Activated CD4-positive, alpha-beta T cell treated with anti-CD3 and anti-CD28 coated beads, Interleukin-2, amount 50 U/mL, for 16 hours (primary cell): ENCODE measurements at regions not wholly inside any gene's neighbourhood (a gene's known extent, or its start where the extent isn't known, plus 50 kb on each side); places are given as distances from the start of the nearest gene placed in this dataset.

Experiments
- DNase-seq: peaks from one replicate; pipeline ENCODE4 v3.0.0-alpha.2; 2020

- no peak for DNase-seq
Measured at GRCh38 chr4:32790803-32791202, 2070.6 kb downstream of the PCDH7 start.

GRCh38 chr4:32798471-32799159, 2078.4 kb downstream of the PCDH7 start:
- DNase-seq: no peak

GRCh38 chr4:32824336-32824735, 2104.2 kb downstream of the PCDH7 start:
- DNase-seq: no peak

- no peak for DNase-seq
Measured at GRCh38 chr4:32826169-32826568, 2106.0 kb downstream of the PCDH7 start.

GRCh38 chr4:32830160-32830559, 2110.0 kb downstream of the PCDH7 start:
- no peak for DNase-seq

- no peak for DNase-seq
Measured at GRCh38 chr4:32831104-32831503, 2110.9 kb downstream of the PCDH7 start.

- no peak for DNase-seq
Measured at GRCh38 chr4:32840461-32841189, 2120.5 kb downstream of the PCDH7 start.

GRCh38 chr4:32841217-32841616, 2121.0 kb downstream of the PCDH7 start:
- DNase-seq: no peak

- DNase-seq: no peak
Measured at GRCh38 chr4:32847461-32847860, 2127.3 kb downstream of the PCDH7 start.

GRCh38 chr4:32855622-32856021, 2135.5 kb downstream of the PCDH7 start:
- DNase-seq: no peak

GRCh38 chr4:32858361-32858760, 2138.2 kb downstream of the PCDH7 start:
- DNase-seq: no peak

GRCh38 chr4:32858971-32859370, 2138.8 kb downstream of the PCDH7 start:
- no peak for DNase-seq

GRCh38 chr4:32864713-32865351, 2144.7 kb downstream of the PCDH7 start:
- no peak for DNase-seq

GRCh38 chr4:32876546-32876945, 2156.4 kb downstream of the PCDH7 start:
- DNase-seq: no peak

GRCh38 chr4:32879913-32880312, 2159.7 kb downstream of the PCDH7 start:
- no peak for DNase-seq

- no peak for DNase-seq
Measured at GRCh38 chr4:32884198-32884597, 2164.0 kb downstream of the PCDH7 start.

- no peak for DNase-seq
Measured at GRCh38 chr4:32890398-32890797, 2170.2 kb downstream of the PCDH7 start.

- DNase-seq: no peak
Measured at GRCh38 chr4:32909053-32909452, 2188.9 kb downstream of the PCDH7 start.

GRCh38 chr4:32909736-32910135, 2189.6 kb downstream of the PCDH7 start:
- no peak for DNase-seq

GRCh38 chr4:32917586-32917985, 2197.4 kb downstream of the PCDH7 start:
- DNase-seq: no peak

GRCh38 chr4:32929796-32930699, 2209.9 kb downstream of the PCDH7 start:
- DNase-seq: no peak

- no peak for DNase-seq
Measured at GRCh38 chr4:32930700-32931099, 2210.5 kb downstream of the PCDH7 start.

GRCh38 chr4:32931475-32931874, 2211.3 kb downstream of the PCDH7 start:
- DNase-seq: no peak
